ACC112 (cell line): ENCODE measurements at regions not wholly inside any gene's neighbourhood (a gene's known extent, or its start where the extent isn't known, plus 50 kb on each side); places are given as distances from the start of the nearest gene placed in this dataset.

Experiments used
- H2AFZ ChIP-seq: fragments of 200-600 bp; sonication (generic); one replicate; pipeline ENCODE4 v1.6.0; 2017; ENCODE audit warnings: antibody characterized with exemption, low read length; ENCODE audit not compliant: unreplicated experiment
- H3K27ac ChIP-seq: fragments of 200-600 bp; sonication (generic); 2 replicates; pipeline ENCODE4 v1.5.1; 2014; ENCODE audit warnings: low read depth, mild to moderate bottlenecking, antibody characterized with exemption, low read length, moderate library complexity
- H3K27me3 ChIP-seq: fragments of 200-600 bp; sonication (generic); 2 replicates; pipeline ENCODE4 v1.6.1; 2014; ENCODE audit warnings: mild to moderate bottlenecking, antibody characterized with exemption, low read length, moderate library complexity, mixed read lengths; ENCODE audit not compliant: insufficient read depth
- H3K36me3 ChIP-seq: fragments of 200-600 bp; sonication (generic); 2 replicates; pipeline ENCODE4 v1.6.1; 2016; ENCODE audit warnings: mild to moderate bottlenecking, antibody characterized with exemption, low read length, moderate library complexity, mixed read lengths; ENCODE audit not compliant: insufficient read depth
- H3K4me1 ChIP-seq: fragments of 200-600 bp; sonication (generic); one replicate; pipeline ENCODE4 v1.6.1; 2016; ENCODE audit warnings: low read length, mixed read lengths; ENCODE audit not compliant: insufficient read depth, unreplicated experiment, control insufficient read depth
- H3K4me3 ChIP-seq: fragments of 200-600 bp; sonication (generic); 2 replicates; pipeline ENCODE4 v1.5.1; 2014; ENCODE audit warnings: mild to moderate bottlenecking, low read depth, low read length
- H3K79me2 ChIP-seq: fragments of 200-600 bp; sonication (generic); one replicate; pipeline ENCODE4 v1.6.0; 2016; ENCODE audit warnings: low read length; ENCODE audit not compliant: control insufficient read depth, unreplicated experiment, insufficient read depth

DNA sequence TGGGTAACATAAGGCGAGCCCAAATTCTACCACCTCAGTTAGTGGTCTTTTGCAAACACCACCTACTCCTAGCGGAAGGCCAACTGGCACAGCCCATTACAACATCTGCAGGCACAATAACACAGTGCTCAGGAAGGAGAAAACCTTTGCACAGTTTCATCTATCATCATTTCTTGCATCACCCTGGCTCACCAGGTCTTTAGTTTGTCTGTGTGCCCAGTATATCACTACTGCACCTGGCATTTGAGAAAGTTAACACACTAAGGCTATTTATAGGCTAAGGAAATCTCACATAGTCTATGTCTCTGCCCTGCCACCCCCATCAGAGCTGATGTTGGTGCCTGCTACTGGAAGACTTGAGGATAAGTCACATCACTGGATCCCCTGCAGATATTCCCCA lies 484.0 kb downstream of the SATB2 start:
- Histone ChIP-seq H3K36me3 (no peaks in the 10 kb centered on the region), H3K27ac (no peak overlapping the region), H3K4me3 (no peak overlapping the region), H3K27me3 (no peaks in the 10 kb centered on the region; the same call in 1 of the 2 replicates), H2AFZ (no peak overlapping the region), H3K4me1 (no peaks in the 10 kb centered on the region), H3K79me2 (no peaks in the 10 kb centered on the region)

DNA sequence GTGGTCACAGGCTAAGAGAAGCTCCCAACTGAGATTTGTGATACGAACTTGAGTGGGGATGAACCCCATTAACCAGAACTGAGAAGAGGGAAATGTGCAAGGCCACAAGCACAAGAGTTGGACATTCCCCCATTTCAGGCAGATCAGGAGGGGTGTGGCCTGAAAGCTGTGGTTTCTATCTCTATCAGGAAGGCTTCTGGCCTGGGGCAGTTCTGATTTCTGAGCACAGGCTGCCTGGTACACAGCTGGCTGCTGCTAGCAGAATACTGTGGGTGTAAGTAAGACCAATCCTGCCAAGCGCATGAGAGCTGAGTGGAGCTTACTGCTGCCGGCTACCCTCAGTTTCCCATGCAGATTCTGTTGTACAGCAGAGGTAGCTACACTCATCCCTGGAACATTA lies 484.6 kb downstream of the SATB2 start:
- Histone ChIP-seq H3K79me2 (no peaks in the 10 kb centered on the region), H2AFZ (no peak overlapping the region), H3K36me3 (no peaks in the 10 kb centered on the region), H3K4me3 (no peak overlapping the region), H3K27me3 (no peaks in the 10 kb centered on the region; the same call in 1 of the 2 replicates), H3K27ac (no peak overlapping the region), H3K4me1 (no peaks in the 10 kb centered on the region)

DNA sequence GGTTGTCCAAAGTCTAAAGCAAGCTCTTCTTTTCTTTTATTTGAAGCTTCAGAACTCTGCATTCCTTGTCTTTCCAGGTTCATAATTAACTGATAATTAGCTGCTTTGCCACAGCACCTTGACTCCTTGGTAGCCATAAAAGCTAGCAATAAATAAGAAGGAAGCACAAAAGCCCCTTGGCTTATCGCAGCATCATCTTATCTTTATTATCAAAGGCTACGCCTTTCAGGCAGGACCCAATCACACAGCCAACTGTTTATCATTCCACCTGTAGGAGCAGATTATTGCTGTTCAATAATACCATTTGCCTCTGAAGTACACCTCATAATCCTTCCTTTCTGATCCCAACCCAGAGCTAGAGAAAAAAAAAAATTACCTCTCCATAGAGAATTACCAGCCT lies 489.2 kb downstream of the SATB2 start:
- Histone ChIP-seq H3K36me3 (no peaks in the 10 kb centered on the region), H3K27me3 (no peaks in the 10 kb centered on the region; the same call in 1 of the 2 replicates), H3K79me2 (no peaks in the 10 kb centered on the region), H3K4me3 (no peak overlapping the region), H3K4me1 (no peaks in the 10 kb centered on the region), H3K27ac (no peak overlapping the region), H2AFZ (no peak overlapping the region)

DNA sequence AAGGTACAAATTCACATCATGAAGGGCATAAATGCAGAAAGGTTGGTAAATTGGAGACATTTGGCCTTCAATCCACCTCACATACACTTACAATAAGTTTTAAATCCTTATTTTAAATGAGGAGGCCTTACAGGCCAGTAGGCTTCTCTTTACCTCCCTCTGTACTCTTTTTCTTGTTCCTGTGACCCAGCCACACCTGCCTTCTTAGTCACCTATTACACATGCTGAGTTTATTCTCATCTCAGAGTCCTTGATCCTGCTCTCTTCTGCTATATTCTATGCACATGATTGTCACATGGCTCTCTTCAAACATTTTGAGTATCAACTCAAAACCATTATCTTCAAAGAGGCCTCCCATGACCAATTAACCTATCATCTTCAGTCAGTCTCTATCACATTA lies 491.5 kb downstream of the SATB2 start:
- H3K27ac ChIP-seq = no peak overlapping the region
- H3K4me3 ChIP-seq = no peak overlapping the region
- H3K27me3 ChIP-seq = no peaks in the 10 kb centered on the region; the same call in 1 of the 2 replicates
- H2AFZ ChIP-seq = no peak overlapping the region
- no peaks in the 10 kb centered on the region for H3K36me3 ChIP-seq
- no peaks in the 10 kb centered on the region for H3K79me2 ChIP-seq
- no peaks in the 10 kb centered on the region for H3K4me1 ChIP-seq

DNA sequence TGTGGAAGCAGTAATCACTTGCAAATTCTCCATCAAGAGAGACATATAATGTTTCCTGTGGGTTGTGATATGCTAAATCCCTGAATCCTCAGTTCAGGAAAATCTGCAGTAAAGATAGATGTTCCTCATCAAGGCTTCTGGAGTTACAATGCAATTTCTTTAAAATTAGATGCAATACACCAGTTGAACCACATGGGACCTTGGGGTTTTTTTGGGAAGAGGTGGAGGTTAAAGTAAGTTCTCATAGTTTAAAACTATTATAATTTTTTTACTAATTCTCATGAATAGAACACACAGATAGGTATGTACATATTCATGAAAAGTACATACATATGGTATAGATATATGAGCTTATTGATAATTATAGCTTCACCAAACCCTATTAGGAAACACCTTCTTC lies 496.2 kb downstream of the SATB2 start:
- H3K4me1 ChIP-seq = no peaks in the 10 kb centered on the region
- H3K36me3 ChIP-seq = no peaks in the 10 kb centered on the region
- H2AFZ ChIP-seq = no peak overlapping the region
- H3K27ac ChIP-seq = no peak overlapping the region
- no peaks in the 10 kb centered on the region for H3K79me2 ChIP-seq
- no peaks in the 10 kb centered on the region for H3K27me3 ChIP-seq
- no peak overlapping the region for H3K4me3 ChIP-seq

DNA sequence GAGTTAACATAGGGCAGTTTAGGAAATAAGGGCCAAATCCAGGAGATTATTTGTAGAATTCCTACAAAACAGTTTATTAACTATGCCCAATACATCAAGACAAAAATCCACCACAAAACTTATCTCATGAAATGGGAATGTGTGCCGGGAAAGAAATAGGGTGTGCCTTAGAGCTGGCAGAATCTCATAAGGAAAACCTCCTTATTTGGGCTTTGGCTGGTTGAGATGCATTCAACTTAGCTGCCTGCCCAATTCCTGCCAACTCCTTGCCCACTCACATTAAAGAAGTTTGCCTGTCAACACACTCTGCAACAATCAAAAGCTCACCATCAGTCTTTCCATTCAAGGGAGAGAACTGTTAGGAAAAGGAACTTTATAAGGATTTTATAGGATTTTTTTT lies 500.6 kb downstream of the SATB2 start:
- Histone ChIP-seq H3K4me1 (no peaks in the 10 kb centered on the region), H3K4me3 (no peak overlapping the region), H3K27ac (no peak overlapping the region), H3K79me2 (no peaks in the 10 kb centered on the region), H2AFZ (no peak overlapping the region), H3K36me3 (no peaks in the 10 kb centered on the region), H3K27me3 (no peaks in the 10 kb centered on the region)

DNA sequence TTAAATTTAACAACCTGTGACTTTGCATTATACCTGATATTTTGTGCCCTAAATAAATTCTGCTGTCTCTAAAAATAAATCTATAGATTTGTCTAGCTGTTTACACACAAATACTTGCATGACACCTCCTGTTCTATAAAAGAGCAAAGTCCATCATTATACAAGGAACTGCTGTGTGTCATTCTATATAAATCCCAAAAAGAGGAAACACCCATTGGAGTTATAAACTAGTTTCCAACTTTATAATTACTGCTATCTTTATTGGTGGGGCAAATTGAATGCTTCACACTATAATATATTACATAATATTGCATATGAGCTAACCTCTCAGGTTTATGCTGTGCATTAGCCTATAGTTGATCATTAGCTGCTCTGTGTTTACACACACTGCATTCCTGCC lies 504.4 kb downstream of the SATB2 start:
- no peaks in the 10 kb centered on the region for H3K27me3 ChIP-seq
- no peak overlapping the region for H3K27ac ChIP-seq
- no peaks in the 10 kb centered on the region for H3K4me1 ChIP-seq
- no peaks in the 10 kb centered on the region for H3K36me3 ChIP-seq
- no peak overlapping the region for H2AFZ ChIP-seq
- H3K79me2 ChIP-seq = no peaks in the 10 kb centered on the region
- H3K4me3 ChIP-seq = no peak overlapping the region

DNA sequence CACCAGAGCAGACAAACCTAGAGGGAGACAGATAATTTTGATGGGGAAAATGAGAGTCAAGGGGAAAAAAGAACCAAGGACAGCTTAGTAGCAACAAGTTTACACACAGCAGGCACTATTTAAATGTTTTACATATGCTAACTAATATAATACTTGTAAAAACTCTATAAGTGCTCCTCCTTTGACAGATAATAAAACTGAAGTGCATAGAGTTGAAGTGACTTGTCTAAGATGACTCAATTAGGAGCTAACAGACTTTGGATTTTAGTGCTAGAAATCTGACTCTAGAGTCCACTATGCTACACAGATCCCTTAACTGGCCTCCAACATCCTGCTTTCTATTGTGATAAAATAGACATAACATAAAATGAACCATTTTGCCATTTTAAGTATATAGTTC lies 506.9 kb downstream of the SATB2 start:
- Histone ChIP-seq H3K79me2 (no peaks in the 10 kb centered on the region), H3K27ac (no peak overlapping the region), H3K4me1 (no peaks in the 10 kb centered on the region), H3K36me3 (no peaks in the 10 kb centered on the region), H2AFZ (no peak overlapping the region), H3K4me3 (no peak overlapping the region), H3K27me3 (no peaks in the 10 kb centered on the region)

DNA sequence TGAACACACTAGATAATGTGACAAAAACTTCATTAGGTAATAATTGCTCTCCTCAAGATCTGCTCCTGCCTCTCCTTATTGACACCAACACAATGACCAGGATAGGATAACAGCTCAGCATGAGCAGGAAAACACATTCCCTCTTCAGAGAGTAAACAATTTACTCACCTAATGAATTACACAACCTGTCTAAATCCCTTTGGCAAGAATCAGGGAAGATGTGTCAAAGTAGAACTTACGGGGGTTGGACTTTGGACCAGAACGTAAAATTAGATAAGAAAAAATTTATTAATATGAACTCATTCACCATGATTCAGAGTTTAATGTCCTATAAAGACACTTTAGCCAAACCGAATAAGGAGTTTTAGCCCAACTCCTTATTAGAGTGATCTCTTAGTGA lies 512.2 kb downstream of the SATB2 start:
- no peaks in the 10 kb centered on the region for H3K36me3 ChIP-seq
- no peak overlapping the region for H2AFZ ChIP-seq
- no peaks in the 10 kb centered on the region for H3K79me2 ChIP-seq
- H3K4me1 ChIP-seq = no peaks in the 10 kb centered on the region
- H3K27ac ChIP-seq = no peak overlapping the region
- no peaks in the 10 kb centered on the region for H3K27me3 ChIP-seq
- H3K4me3 ChIP-seq = no peak overlapping the region

DNA sequence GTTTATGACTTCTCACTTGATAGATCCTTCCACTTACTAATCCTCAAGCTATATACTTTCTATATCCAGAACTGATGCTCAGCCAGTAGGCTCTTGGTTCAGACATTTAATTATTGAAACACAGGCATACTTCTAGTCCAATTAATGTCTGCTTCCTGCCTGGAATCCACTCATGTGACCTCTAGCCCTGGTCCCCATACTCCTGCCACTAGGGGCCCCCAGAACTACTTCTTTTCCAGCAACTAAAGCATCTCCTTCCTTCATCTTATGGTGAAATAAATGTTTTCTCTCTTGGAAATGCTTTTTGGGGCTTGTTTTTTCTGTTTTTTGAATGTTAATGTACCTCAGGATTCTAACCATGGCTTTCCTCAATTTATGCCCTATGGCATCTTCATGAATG lies 527.6 kb downstream of the SATB2 start:
- H3K27me3 ChIP-seq = 0 out of 2 replicates have a peak, but pooled peaks cover 6% of the 10 kb centered on the region
- no peaks in the 10 kb centered on the region for H3K4me1 ChIP-seq
- no peak overlapping the region for H3K27ac ChIP-seq
- H3K4me3 ChIP-seq = no peak overlapping the region
- H3K79me2 ChIP-seq = no peaks in the 10 kb centered on the region
- H2AFZ ChIP-seq = no peak overlapping the region
- H3K36me3 ChIP-seq = no peaks in the 10 kb centered on the region

DNA sequence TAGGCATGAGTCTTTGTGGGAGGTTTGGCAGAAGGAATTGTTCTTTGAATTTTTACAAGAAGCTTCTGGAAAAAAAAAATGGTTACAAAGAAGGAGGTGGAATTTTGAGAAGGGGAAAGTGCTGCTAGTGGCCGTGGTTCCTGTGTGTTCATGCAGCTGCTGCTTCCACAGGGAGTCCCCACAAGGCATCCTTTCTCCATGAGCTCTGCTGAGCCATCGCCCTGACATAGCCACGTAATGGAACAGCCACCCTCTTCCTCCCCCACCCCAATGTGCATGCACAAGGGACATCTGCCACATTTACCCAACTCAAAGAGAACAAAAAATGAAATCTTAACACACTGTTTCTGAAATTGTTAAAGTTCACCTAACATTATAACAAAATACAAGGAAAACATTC lies 529.7 kb downstream of the SATB2 start:
- no peak overlapping the region for H3K27ac ChIP-seq
- H3K36me3 ChIP-seq = no peaks in the 10 kb centered on the region
- no peaks in the 10 kb centered on the region for H3K4me1 ChIP-seq
- H3K79me2 ChIP-seq = no peaks in the 10 kb centered on the region
- H3K4me3 ChIP-seq = no peak overlapping the region
- 0 out of 2 replicates have a peak, but pooled peaks cover 6% of the 10 kb centered on the region for H3K27me3 ChIP-seq
- H2AFZ ChIP-seq = no peak overlapping the region
